ENCODE measurements at regions not wholly inside any gene's neighbourhood (a gene's known extent, or its start where the extent isn't known, plus 50 kb on each side); places are given as distances from the start of the nearest gene placed in this dataset.

DNA sequence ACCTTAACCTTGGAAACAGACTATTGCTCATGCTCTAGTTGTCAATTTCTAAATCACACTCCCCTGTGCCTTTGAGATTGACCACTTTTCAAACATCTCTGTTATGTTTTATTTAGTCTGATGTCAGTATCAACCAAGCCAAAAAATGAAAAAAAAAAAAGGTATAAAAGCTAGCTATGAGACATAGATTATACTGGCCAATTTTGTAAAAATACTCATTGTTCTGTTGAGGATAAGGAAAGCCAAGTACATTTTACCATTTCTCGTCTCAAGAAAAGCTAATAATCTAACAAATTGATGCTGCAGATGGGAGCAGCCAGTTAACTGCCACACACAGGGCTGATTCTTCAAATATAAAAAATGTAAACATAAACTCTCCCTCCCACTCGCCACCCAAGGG is 572.6 kb upstream of the KLF12 start:
- DNase-seq, result no peak
- H3K36me3 ChIP-seq, result no peaks in the 10 kb centered on the region
- intact Hi-C loops (cut with DNase I), result no loop called here
- TF ChIP-seq CTCF (IDR thresholded peaks at IDR 0.05) (no peak), POLR2A (IDR thresholded peaks at IDR 0.05) (no peak)
- no peaks in the 10 kb centered on the region for H3K9me3 ChIP-seq
- no peak overlapping the region for H3K4me3 ChIP-seq (replicated peaks in 1 of 3)
- no peaks in the 10 kb centered on the region for H3K27me3 ChIP-seq
- 77 to 90% methylated on average over 2 of the region's 2 CpGs for WGBS, 2 donors
- H3K4me1 ChIP-seq, result no peaks in the 10 kb centered on the region
- no peak overlapping the region for H3K27ac ChIP-seq

DNA sequence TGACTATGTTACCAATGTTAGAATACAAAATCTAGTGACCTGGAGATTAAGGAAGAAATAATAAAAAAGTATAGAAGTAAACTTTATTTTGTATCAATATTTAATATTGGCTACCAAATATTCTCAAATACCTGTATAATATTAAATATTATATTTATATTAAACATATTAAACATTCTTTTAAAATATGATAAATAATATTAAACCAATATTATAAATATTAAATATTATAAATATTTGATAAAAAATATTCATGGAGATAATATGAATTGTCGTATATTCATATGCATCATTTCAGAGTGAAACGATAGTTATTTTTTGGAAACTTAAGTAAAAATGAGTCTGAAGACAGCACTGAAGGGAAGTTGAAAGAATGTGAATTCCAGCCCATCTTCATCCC is 571.2 kb upstream of the KLF12 start:
- Histone ChIP-seq H3K27ac (no peak overlapping the region), H3K4me1 (no peaks in the 10 kb centered on the region), H3K4me3 (replicated peaks in 1 of 3) (no peak overlapping the region), H3K9me3 (no peaks in the 10 kb centered on the region), H3K36me3 (no peaks in the 10 kb centered on the region), H3K27me3 (no peaks in the 10 kb centered on the region)
- no peak for DNase-seq
- intact Hi-C loops (cut with DNase I), result no loop called here
- WGBS, 2 donors, result 93 to 95% methylated on average over 2 of the region's 2 CpGs
- TF ChIP-seq CTCF (IDR thresholded peaks at IDR 0.05), result no peak
- no peak for TF ChIP-seq POLR2A (IDR thresholded peaks at IDR 0.05)

DNA sequence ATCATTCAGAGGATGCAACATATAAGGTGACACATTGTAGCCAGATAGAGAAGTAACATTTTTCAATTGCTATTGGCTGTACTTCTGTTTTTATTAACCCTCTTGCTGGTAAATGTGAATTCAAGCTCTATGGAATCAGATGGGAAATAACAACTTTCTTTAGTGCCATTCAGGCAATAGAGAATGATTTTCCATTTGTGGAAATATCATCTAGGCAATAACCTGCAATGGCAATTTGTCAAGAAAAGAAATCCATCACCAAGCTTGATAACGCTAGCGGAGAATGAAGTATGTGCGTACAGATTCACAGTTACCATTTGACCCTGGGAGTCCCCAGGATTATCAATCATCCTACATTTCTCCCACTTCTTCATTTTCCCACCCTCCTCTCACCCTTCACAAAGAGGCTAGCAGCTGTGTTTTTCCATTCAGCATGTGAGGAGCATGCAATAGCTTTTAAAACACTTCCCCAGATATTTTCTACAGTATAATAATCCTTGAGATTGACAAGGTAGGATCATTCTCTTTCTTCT is 569.7 kb upstream of the KLF12 start:
- DNase-seq, result no peak
- no peaks in the 10 kb centered on the region for H3K4me1 ChIP-seq
- 91 to 96% methylated on average over 3 of the region's 3 CpGs for WGBS, 2 donors
- H3K27ac ChIP-seq, result no peak overlapping the region
- intact Hi-C loops (cut with DNase I), result no loop called here
- no peaks in the 10 kb centered on the region for H3K36me3 ChIP-seq
- TF ChIP-seq POLR2A (IDR thresholded peaks at IDR 0.05), result no peak
- TF ChIP-seq CTCF (IDR thresholded peaks at IDR 0.05), result no peak
- no peaks in the 10 kb centered on the region for H3K27me3 ChIP-seq
- H3K9me3 ChIP-seq, result no peaks in the 10 kb centered on the region
- H3K4me3 ChIP-seq (replicated peaks in 1 of 3), result no peak overlapping the region

DNA sequence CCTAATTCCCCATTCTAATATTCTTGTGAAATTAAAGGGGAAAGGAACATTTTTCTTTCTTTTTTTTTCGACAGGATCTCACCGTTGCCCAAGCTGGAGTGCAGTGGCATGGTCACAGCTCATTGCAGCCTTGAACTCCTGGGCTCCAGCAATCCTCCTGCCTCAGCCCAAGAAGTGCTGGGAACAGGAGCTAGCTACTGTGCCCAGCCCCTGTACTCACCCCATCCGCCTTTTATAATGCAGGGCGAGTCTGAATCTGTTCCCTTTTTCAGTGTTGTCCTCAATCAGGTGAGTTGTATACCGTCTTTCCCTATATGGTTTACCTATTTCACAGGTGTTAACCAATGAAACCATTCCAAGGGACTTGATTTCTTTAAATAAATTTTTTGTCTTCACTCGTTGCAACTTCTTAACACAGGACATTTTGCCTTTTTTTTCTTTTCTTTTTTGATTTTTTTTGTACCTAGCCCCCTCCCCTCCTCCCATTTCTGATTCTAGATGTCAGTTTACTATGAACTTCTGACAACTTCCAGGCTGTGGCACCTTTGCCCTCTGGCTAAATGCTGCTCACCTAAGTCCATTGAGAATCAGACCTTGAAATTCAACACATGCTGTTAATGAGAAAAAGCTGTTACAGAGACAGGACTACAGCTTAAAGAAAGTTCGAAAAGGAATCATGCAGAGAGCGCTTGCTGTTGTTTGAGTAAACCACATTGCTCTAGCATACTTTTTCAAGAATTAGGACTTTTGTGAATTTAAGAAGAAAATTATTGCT is 562.1 kb upstream of the KLF12 start:
- Histone ChIP-seq H3K27me3 (no peaks in the 10 kb centered on the region), H3K4me1 (no peaks in the 10 kb centered on the region), H3K27ac (no peak overlapping the region), H3K36me3 (no peaks in the 10 kb centered on the region), H3K4me3 (replicated peaks in 1 of 3) (no peak overlapping the region), H3K9me3 (no peaks in the 10 kb centered on the region)
- TF ChIP-seq CTCF (IDR thresholded peaks at IDR 0.05) (no peak), POLR2A (IDR thresholded peaks at IDR 0.05) (no peak)
- intact Hi-C loops (cut with DNase I), result no loop called here
- no peak for DNase-seq
- 52 to 58% methylated on average over 7 to 8 of the region's 8 CpGs for WGBS, 2 donors

GRCh38 chr13:74695021-74695800 is 561.0 kb upstream of the KLF12 start:
- Histone ChIP-seq H3K27me3 (no peaks in the 10 kb centered on the region), H3K4me1 (no peaks in the 10 kb centered on the region), H3K4me3 (replicated peaks in 1 of 3) (no peak overlapping the region), H3K36me3 (no peaks in the 10 kb centered on the region), H3K27ac (no peak overlapping the region), H3K9me3 (no peaks in the 10 kb centered on the region)
- 47 to 54% methylated on average over 11 of the region's 11 CpGs for WGBS, 2 donors
- no peak for DNase-seq
- TF ChIP-seq POLR2A (IDR thresholded peaks at IDR 0.05) (no peak), CTCF (IDR thresholded peaks at IDR 0.05) (no peak)
- intact Hi-C loops (cut with DNase I), result no loop called here
